Hematopoietic multipotent progenitor cell (in vitro differentiated cells): ENCODE measurements at regions not wholly inside any gene's neighbourhood (a gene's known extent, or its start where the extent isn't known, plus 50 kb on each side); places are given as distances from the start of the nearest gene placed in this dataset.
"Not testable (repeated sequence)": the region's sequence is repeated elsewhere in the genome, so short reads cannot be mapped to it uniquely, and the experiment has no call there.

Experiments used
- DNase-seq, 3 donors: peaks; one replicate each; pipeline ENCODE4 v3.0.0-alpha.2; 2011 to 2015; ENCODE audit warnings: low read depth in 2 of 3, low spot score in 2 of 3

GRCh38 chr1:232327899-232328298 is 302.0 kb downstream of the SIPA1L2 start:
- no peak for DNase-seq

DNA sequence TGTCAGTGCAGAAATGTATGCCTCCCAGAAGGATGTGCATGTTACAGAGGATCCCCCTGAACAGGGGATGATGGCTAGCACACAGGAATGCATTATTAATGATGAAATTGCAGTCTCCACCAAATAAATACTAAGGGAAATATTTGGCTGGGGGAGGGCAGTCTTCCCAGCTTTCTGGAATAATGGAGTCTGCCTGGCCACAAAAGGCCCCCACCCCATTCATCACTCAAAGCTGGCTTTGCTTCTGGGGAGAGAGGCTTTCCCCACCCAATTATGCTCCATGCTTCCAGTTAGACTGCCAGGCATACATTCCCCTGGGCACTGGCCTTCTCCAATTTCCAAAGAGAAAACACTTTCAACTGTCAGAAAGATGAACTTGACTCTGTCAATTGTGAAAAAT is 302.7 kb downstream of the SIPA1L2 start:
- no peak for DNase-seq

GRCh38 chr1:232322162-232322734 is 307.7 kb downstream of the SIPA1L2 start:
- no peak for DNase-seq

DNA sequence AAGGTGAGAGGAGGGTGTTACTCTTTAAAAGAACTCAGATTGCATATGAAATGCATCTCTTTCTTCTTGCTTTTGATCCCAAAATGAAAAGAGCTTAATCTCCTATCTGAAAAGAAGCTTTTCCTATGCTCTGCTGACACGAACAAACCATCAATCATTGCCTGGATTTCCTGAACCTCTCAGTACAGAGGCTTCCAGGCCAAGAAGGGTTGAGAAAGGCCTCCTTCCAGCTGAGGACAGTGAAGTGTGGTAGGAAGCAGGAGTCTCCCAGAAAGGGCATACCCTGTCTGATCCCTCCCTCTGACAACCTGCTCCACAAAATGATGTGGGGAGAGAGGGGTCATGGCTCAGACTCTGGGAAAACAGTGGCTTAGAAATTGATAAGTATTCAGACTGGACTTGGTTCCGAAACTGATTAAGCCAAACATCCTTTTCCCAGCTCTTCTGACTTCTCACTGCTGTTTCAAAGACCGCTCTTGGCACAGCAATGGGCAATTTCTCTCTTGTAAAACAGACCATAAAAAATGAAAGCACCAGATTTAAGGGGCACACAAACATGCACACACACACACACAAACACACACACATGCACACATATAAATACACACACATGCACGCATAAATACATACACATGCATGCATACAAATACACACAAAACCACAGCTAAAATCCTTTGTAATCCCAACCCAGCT is 310.3 kb downstream of the SIPA1L2 start:
- no peak for DNase-seq

GRCh38 chr1:232319072-232319471 is 310.9 kb downstream of the SIPA1L2 start:
- DNase-seq = no peak

- no peak for DNase-seq
Observed at GRCh38 chr1:232318143-232318542, 311.8 kb downstream of the SIPA1L2 start.

DNA sequence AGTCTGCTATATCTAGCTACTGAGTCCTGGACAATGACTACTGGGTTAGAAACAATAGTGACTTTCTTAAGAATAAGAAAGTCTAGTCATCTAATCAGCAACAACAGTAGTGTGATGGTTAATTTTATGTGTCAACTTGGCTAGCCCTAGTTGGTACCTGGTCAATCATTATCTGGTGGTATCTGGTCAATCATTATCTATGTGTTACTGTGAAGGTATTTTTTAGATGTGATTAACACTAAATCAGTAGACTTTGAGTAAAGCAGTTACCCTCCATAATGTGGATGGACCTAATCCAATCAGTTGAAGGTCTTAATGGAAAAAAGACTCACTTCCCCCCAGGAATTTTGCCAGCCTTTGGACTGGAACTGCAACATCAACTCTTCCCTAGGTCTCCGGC is 312.6 kb downstream of the SIPA1L2 start:
- DNase-seq = no peak

- DNase-seq = no peak
Observed at GRCh38 chr1:232316864-232317263, 313.1 kb downstream of the SIPA1L2 start.

- not testable (repeated sequence) for DNase-seq
Observed at GRCh38 chr1:232313876-232314275, 316.1 kb downstream of the SIPA1L2 start.

DNA sequence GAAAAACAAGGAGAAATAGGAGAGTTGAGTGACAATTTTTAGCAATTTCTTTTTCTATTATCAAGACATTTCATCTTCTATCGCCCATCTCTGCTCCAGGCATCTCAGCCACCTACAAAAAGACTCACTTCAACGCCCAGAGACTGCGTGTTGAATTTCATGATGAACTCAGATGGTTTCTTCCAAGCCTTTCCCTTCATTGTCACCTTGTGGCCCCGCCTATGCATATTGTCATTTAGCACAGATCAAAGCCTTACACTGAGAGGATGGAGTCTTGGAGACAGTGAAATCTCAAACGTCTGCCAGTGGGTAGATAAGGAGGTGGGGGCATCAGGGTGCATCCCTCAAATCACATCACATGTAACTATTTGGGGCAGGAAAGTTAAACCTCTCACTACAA is 319.4 kb downstream of the SIPA1L2 start:
- DNase-seq = no peak

DNA sequence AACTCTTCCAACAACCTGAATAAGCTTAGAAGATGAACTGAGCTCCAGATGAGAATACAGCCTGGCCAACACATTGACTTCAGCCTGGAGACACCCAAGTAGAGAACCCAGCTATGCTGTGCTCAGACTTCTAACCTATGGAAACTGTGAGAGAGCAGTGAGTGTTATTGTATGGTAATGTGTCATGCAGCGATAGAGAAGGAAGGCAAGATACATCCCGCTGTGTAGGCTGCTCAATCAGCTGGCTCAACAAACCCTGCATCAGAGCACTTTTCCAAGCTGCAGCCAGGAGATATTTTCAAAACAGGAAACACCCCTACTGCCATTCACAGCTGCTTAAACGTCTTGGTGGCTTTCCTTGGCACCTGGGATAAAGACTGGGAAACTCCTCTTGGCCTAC is 321.3 kb downstream of the SIPA1L2 start:
- DNase-seq = no peak

DNA sequence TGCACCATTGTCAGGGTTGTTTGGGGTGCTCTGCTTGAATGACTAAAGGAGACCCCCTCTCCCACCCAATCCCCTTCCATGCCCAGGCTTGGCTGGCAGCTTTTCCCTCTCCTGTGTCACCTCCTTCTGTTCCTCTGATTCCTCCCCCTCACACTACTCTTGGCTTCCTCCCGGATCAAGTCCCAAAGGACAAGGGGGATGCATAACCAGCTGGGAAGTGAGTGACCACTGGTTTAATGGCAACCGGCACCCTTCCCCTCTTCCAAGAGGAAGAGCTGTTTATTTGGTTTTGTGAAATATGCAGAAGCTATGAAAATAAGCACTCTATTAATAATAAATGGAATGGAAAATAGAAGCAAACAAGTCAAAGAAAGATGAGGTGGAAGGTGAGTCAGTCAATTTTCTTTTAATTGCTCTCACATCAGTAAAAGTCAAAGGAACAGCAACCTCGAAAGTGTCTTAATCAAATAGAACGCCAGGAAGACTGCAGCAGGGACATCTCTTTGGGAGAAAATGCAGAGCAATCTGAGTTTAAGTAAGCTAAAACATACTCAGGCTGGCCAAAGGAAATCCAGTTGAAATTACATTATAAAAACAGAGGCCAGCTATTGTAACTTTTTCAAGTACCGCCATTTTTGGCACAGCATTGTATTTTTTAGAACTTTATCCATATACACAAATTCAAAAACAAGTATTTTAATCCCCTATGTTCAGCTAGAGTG is 322.5 kb downstream of the SIPA1L2 start:
- DNase-seq = no peak

DNA sequence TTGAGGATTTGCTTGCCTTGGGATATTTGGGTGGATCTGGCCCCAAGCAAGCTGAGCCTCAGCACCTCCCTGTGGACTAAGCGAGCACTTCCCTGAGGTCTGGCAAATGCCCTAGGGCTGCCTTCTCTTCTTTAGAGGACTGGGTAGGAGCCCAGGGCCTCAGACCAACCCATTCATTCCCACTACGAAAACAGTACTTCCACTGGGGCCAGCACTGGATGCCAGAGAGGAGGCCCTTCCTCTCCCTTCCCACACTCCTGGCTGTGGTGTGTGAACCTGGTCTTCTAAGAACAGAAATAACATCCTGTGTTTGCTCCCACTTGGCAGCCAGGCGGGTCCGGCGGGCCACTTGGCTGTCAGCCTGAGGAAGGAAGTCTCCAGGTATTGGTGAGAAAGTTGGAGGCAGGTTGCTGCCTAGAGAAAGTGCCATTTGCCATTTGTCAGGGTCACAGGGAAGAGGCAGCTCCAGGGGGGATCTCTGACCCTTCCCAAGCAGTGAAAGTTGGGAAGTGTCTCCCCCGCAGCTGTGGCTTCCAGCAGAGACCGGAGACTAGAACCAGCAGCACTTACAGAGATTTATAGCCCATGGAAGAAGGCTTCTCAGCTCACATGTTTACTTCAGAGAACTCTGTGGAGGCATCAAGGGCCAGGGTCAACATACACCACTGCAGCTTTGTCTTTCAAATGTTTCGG is 323.5 kb downstream of the SIPA1L2 start:
- DNase-seq = no peak

GRCh38 chr1:232305050-232305449 is 324.9 kb downstream of the SIPA1L2 start:
- no peak for DNase-seq

DNA sequence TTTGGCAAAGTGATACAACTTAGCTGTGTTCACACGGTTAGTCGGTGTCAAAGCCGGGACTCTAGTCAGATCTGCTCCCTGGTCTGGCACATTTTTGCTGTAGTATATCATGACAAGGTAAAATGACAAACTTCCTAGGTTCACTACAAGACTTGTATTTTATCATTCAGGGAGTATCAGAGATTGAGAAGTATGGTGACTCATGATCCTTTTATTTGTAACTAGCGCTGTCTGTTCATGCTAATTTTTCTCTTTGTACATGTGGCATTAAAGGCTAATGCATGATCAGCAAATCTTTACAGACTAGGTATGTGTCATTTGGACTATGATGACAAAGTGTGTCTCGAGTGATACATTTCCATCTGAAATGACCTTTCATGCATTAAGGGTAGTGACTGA is 326.7 kb downstream of the SIPA1L2 start:
- no peak for DNase-seq

- DNase-seq = no peak
Observed at GRCh38 chr1:232302376-232303221, 327.3 kb downstream of the SIPA1L2 start.

GRCh38 chr1:232301246-232301645 is 328.7 kb downstream of the SIPA1L2 start:
- DNase-seq = no peak

GRCh38 chr1:232300466-232300865 is 329.5 kb downstream of the SIPA1L2 start:
- no peak for DNase-seq

DNA sequence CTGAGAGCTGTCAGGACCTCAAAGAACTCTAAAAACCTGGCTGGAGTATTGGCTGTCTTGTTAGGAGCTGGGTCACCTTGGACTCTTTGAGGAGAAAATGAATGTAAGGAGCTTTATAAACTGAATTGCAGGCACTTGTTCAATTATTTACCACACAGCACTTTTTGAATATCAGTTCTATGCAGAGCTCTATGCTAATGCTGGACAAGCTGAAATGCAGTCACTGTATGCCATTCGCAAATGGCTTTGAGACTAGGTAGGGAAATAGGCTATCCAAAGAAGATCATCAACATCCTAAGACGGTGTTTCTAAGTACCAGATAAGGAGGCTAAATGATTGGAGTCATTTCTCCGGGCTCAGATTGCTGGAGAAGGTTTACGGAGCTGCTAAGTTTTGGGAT is 333.5 kb downstream of the SIPA1L2 start:
- no peak for DNase-seq

GRCh38 chr1:232293361-232293760 is 336.6 kb downstream of the SIPA1L2 start:
- DNase-seq = no peak

- DNase-seq = no peak
Observed at GRCh38 chr1:232292818-232293217, 337.1 kb downstream of the SIPA1L2 start.
